ENCODE measurements at regions not wholly inside any gene's neighbourhood (a gene's known extent, or its start where the extent isn't known, plus 50 kb on each side); places are given as distances from the start of the nearest gene placed in this dataset.

- in situ Hi-C loops (cut with MboI; ENCODE audit: low sequenced_read_pairs): no loop called here
Observed at GRCh38 chr12:9264546-9264945, 56.4 kb upstream of the PZP start.

GRCh38 chr12:9260931-9261330 is 52.7 kb upstream of the PZP start:
- in situ Hi-C loops (cut with MboI; ENCODE audit: low sequenced_read_pairs): no loop called here

- in situ Hi-C loops (cut with MboI; ENCODE audit: low sequenced_read_pairs): no loop called here
Observed at GRCh38 chr12:9258676-9259075, 50.5 kb upstream of the PZP start.

Measured in HL-60/S4 treated with retinoic acid at 250 ng/mL for 4 days and 3 days (cell line).